ENCODE measurements at regions not wholly inside any gene's neighbourhood (a gene's known extent, or its start where the extent isn't known, plus 50 kb on each side); places are given as distances from the start of the nearest gene placed in this dataset.

DNA sequence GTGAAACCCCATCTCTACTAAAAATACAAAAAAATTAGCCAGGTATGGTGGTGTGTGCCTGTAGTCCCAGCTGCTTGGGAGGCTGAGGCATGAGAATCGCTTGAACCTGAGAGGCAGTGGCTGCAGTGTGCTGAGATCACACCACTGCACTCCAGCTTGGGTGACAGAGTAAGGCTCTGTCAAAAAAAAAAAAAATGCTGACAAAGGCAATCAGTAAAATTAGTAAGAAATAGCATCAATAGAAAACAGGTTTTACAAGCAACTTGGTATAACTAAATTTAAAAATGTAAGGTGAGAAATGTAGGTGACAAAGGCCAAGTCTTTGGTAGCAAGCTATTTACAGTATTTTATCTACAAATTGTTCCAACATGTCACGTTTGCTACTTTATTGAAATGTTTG is 421.4 kb upstream of the RGPD4 start:
- no peak overlapping the region for H3K4me3 ChIP-seq
- no peaks in the 10 kb centered on the region for H3K27me3 ChIP-seq
- no peaks in the 10 kb centered on the region for H3K36me3 ChIP-seq
- TF ChIP-seq CTCF (IDR thresholded peaks at IDR 0.05) (no peak), POLR2A (IDR thresholded peaks at IDR 0.05) (no peak)
- no peak overlapping the region for H3K27ac ChIP-seq
- H3K4me1 ChIP-seq: no peaks in the 10 kb centered on the region
- H3K9me3 ChIP-seq: no peaks in the 10 kb centered on the region
- DNase-seq: no peak

DNA sequence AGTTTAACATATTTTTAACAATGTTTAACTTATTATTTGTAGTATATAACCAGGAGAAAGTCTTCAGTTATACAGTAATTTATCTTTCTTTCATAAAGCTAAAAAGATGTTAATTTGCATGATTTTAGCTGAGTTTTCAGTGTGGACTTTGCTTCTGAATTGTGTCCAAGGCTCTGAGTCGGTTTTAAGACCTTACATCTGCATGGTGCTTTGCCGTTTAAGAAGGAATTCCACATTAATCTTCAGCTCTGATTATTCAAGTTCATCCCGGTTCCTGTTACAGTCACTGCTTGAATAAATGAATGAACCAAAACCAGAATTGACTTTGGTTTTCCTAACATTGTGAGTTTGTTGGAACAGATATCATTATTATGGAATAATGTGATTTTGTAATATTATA is 419.7 kb upstream of the RGPD4 start:
- Histone ChIP-seq H3K27me3 (no peaks in the 10 kb centered on the region), H3K9me3 (no peaks in the 10 kb centered on the region), H3K4me3 (no peak overlapping the region), H3K4me1 (no peaks in the 10 kb centered on the region), H3K27ac (no peak overlapping the region), H3K36me3 (no peaks in the 10 kb centered on the region)
- no peak for DNase-seq
- TF ChIP-seq CTCF (IDR thresholded peaks at IDR 0.05) (no peak), POLR2A (IDR thresholded peaks at IDR 0.05) (no peak)

GRCh38 chr2:107407974-107408373 is 418.7 kb upstream of the RGPD4 start:
- DNase-seq: no peak
- Histone ChIP-seq H3K9me3 (no peaks in the 10 kb centered on the region), H3K4me1 (no peaks in the 10 kb centered on the region), H3K27me3 (no peaks in the 10 kb centered on the region), H3K4me3 (no peak overlapping the region), H3K36me3 (no peaks in the 10 kb centered on the region), H3K27ac (no peak overlapping the region)
- no peak for TF ChIP-seq CTCF (IDR thresholded peaks at IDR 0.05)
- TF ChIP-seq POLR2A (IDR thresholded peaks at IDR 0.05): no peak

- Histone ChIP-seq H3K9me3 (no peaks in the 10 kb centered on the region), H3K4me1 (no peaks in the 10 kb centered on the region), H3K36me3 (no peaks in the 10 kb centered on the region), H3K27ac (no peak overlapping the region), H3K4me3 (no peak overlapping the region), H3K27me3 (no peaks in the 10 kb centered on the region)
- no peak for DNase-seq
- no peak for TF ChIP-seq POLR2A (IDR thresholded peaks at IDR 0.05)
- no peak for TF ChIP-seq CTCF (IDR thresholded peaks at IDR 0.05)
Observed at GRCh38 chr2:107411267-107411666, 415.4 kb upstream of the RGPD4 start.

GRCh38 chr2:107412209-107412904 is 414.3 kb upstream of the RGPD4 start:
- H3K27ac ChIP-seq: no peak overlapping the region
- H3K27me3 ChIP-seq: no peaks in the 10 kb centered on the region
- no peak for TF ChIP-seq POLR2A (IDR thresholded peaks at IDR 0.05)
- TF ChIP-seq CTCF (IDR thresholded peaks at IDR 0.05): no peak
- H3K4me1 ChIP-seq: no peaks in the 10 kb centered on the region
- no peak for DNase-seq
- no peaks in the 10 kb centered on the region for H3K9me3 ChIP-seq
- H3K36me3 ChIP-seq: no peaks in the 10 kb centered on the region
- H3K4me3 ChIP-seq: no peak overlapping the region

DNA sequence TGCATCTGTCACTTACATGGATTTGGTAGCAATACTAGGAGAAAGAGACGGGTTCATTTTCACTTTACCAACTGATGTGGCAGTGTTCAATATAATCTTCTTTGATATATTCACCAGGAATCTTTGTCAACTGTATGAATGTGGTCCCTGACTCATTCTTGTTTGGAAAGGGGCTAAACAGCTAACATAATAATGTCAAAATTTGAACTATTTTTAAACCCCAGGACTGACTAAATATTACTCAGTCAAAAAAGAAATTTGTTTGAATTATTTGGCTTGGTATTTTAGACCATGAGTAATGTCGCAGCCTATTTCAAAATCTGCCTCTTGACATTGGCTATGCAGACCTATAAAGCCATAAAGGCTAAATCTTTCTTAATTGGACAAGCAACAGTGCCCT is 413.7 kb upstream of the RGPD4 start:
- DNase-seq: no peak
- Histone ChIP-seq H3K27me3 (no peaks in the 10 kb centered on the region), H3K9me3 (no peaks in the 10 kb centered on the region), H3K4me3 (no peak overlapping the region), H3K36me3 (no peaks in the 10 kb centered on the region), H3K27ac (no peak overlapping the region), H3K4me1 (no peaks in the 10 kb centered on the region)
- TF ChIP-seq POLR2A (IDR thresholded peaks at IDR 0.05): no peak
- no peak for TF ChIP-seq CTCF (IDR thresholded peaks at IDR 0.05)
